ENCODE measurements at regions not wholly inside any gene's neighbourhood (a gene's known extent, or its start where the extent isn't known, plus 50 kb on each side); places are given as distances from the start of the nearest gene placed in this dataset.

- no peak for TF ChIP-seq CTCF (conservative IDR thresholded peaks at IDR 0.05 in 1 of 2, IDR thresholded peaks at IDR 0.05 in 1 of 2; ENCODE audit: extremely low read depth in 1 of 2, insufficient read depth in 1 of 2, low read depth in 1 of 2, low read length in 2 of 2)
- no peak for TF ChIP-seq EZH2 (IDR thresholded peaks at IDR 0.05; ENCODE audit: borderline replicate concordance, low read length)
Observed at GRCh38 chr21:27189870-27190269, 223.0 kb upstream of the ADAMTS5 start.
